ENCODE measurements at regions not wholly inside any gene's neighbourhood (a gene's known extent, or its start where the extent isn't known, plus 50 kb on each side); places are given as distances from the start of the nearest gene placed in this dataset.

DNA sequence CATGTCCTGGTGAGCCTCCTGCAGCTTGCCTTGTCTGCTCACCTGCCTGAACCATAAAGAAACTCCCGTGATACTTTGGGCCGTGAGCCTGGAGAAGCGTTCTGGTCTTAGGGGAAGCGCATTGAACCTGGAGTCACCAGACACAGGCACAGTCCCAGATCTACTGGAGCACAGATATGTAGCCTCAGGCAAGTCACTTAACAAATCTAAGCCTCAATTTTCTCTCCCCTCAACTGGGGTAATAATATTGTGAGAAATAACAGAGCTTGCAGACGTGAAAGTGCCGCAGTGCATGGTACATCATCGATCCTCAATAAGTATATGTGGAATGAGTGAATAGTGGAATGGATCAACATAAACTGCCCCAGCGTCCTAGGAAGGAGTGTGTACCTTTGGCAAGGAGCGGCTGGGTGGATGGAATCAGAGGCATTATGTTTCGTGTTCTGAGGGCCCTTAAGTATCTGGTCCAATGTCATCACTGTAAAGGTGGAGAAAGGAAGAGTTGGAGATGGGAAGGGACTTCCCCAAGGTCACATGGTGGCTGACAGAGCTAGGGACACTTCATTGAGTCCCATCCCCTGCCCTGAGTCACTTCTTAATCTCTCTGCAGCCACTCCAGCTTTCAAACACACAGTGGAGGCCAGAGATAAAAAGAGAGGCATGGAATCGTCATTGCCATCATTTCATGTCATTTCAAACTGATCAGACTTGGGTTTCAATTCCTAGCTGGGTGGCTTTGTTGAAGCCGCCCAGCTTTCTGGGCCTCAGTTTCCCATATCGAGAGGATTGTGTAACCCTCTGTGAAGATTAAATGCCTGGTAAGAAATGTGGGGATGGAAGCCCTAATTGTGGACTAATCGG, 172.4 kb downstream of the DDX1 start:
- no peaks in the 10 kb centered on the region for H3K9me3 ChIP-seq
- no peak for ATAC-seq
- H3K36me3 ChIP-seq: no peaks in the 10 kb centered on the region
- no peaks in the 10 kb centered on the region for H3K27me3 ChIP-seq
- H3K27ac ChIP-seq: no peak overlapping the region
- H3K4me3 ChIP-seq: no peak overlapping the region
- intact Hi-C loops (cut with DNase I): no loop called here
- DNase-seq: no peak
- peaks cover 5% of the 10 kb centered on the region for H3K4me1 ChIP-seq
- TF ChIP-seq, protein P1, sequence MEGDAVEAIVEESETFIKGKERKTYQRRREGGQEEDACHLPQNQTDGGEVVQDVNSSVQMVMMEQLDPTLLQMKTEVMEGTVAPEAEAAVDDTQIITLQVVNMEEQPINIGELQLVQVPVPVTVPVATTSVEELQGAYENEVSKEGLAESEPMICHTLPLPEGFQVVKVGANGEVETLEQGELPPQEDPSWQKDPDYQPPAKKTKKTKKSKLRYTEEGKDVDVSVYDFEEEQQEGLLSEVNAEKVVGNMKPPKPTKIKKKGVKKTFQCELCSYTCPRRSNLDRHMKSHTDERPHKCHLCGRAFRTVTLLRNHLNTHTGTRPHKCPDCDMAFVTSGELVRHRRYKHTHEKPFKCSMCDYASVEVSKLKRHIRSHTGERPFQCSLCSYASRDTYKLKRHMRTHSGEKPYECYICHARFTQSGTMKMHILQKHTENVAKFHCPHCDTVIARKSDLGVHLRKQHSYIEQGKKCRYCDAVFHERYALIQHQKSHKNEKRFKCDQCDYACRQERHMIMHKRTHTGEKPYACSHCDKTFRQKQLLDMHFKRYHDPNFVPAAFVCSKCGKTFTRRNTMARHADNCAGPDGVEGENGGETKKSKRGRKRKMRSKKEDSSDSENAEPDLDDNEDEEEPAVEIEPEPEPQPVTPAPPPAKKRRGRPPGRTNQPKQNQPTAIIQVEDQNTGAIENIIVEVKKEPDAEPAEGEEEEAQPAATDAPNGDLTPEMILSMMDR (IDR thresholded peaks at IDR 0.05): no peak

DNA sequence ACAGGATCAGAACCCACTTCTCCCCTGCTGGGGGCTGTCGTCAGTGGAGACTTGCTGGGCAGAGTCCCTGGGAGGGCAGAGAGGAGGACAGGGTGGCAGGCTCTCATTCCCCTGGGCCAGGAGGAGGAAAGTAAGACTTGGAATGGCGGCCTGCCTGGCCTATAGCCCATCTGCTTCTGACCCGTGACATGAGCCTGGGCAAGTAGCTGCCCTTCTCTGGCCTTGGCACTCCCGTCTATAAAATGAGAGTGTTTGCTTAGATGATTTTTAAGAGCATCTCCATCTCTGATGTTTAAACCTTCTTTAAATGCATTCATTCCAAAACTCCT, 173.0 kb downstream of the DDX1 start:
- Histone ChIP-seq H3K4me3 (no peak overlapping the region), H3K36me3 (no peaks in the 10 kb centered on the region), H3K4me1 (peaks cover 5% of the 10 kb centered on the region), H3K27ac (no peak overlapping the region), H3K27me3 (no peaks in the 10 kb centered on the region), H3K9me3 (no peaks in the 10 kb centered on the region)
- ATAC-seq (no peak), DNase-seq (no peak)
- intact Hi-C loops (cut with DNase I): no loop called here
- TF ChIP-seq, protein P1 (IDR thresholded peaks at IDR 0.05): no peak

DNA sequence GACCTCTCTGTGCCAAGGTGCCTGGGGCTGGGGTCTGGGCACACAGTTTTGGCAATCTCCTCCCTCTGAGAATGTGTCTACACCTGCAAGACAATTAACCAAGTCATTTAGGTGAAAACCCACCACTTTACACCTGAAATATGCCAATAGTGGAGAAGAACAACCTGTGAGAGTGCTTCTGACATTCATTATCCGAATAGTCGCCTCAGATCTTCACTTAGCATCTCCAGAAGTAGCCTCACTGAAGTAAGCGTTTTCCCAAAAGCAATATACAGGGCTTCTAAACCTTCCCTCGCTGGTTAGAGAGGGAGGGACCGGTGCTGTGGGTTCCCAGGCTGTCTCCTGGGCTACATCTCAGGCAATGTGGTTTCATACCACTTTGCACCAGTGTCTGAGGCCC, 173.5 kb downstream of the DDX1 start:
- intact Hi-C loops (cut with DNase I): no loop called here
- Histone ChIP-seq H3K4me3 (no peak overlapping the region), H3K27ac (no peak overlapping the region), H3K9me3 (no peaks in the 10 kb centered on the region), H3K27me3 (no peaks in the 10 kb centered on the region), H3K4me1 (peaks cover 3% of the 10 kb centered on the region), H3K36me3 (no peaks in the 10 kb centered on the region)
- DNase-seq: no peak
- TF ChIP-seq, protein P1 (IDR thresholded peaks at IDR 0.05): no peak
- no peak for ATAC-seq

DNA sequence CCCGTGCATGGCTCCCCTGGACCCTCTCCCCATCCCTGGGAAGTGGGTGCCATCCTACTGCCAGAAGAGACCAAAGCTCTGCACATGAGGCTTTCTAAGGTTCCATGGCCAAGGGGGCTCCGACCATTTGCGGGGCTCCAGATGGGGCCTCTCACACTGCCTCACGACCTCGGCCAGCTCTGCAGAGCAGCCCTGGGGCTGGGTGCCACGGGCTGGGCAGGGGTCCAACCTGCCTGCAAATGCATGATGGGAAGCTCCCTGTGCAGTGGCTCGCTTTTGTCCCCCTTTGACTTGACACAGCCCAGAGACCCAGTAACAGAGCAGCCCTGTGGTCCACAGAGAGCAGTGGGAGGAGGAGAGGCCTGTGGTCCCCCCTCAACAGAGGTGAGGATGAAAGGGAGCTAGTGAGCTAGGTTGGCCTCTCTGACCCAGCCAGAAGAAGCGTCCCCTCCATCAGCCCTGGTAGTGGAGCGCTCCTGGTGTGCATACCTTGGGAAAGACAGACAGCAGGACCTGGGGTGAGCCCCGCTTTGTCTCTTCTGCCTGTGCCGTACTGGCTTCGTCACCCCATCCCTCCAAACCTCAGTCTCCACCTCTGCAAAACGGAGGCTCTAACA, 174.1 kb downstream of the DDX1 start:
- no peaks in the 10 kb centered on the region for H3K36me3 ChIP-seq
- no peak for ATAC-seq
- no peak for DNase-seq
- TF ChIP-seq, protein P1 (IDR thresholded peaks at IDR 0.05): no peak
- H3K4me1 ChIP-seq: no peaks in the 10 kb centered on the region
- no peak overlapping the region for H3K4me3 ChIP-seq
- intact Hi-C loops (cut with DNase I): no loop called here
- H3K9me3 ChIP-seq: no peaks in the 10 kb centered on the region
- H3K27me3 ChIP-seq: no peaks in the 10 kb centered on the region
- no peak overlapping the region for H3K27ac ChIP-seq

DNA sequence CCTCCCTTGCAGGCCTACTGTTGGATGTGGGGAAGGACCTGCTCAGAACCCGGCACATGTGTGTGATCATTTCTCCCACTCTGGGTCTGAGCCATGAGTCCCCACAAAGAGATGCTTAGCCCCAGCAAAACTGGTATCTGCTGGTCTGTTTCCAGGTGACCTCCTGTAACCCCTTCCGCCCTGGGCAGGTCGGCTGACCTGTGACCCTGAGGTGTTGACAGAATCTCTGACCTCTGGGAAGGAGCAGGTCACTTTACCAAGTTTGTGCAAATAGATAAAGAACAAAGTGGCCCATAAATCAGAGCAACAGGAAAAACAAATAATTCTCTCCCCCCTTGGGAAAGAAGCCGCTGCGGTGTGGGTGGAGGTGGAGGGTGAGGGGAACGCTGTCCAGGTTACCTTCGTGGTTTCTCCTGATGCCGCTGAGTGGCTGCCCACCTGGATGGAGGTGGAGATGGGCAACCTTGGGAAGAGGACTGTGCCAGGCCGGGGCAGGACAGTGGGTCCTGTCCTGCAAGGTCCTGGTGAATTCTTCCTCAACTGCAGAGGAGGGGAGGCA, 174.0 kb upstream of the MYCN start:
- no peak for DNase-seq
- Histone ChIP-seq H3K4me3 (no peak overlapping the region), H3K27ac (no peak overlapping the region), H3K9me3 (no peaks in the 10 kb centered on the region), H3K4me1 (no peaks in the 10 kb centered on the region), H3K36me3 (no peaks in the 10 kb centered on the region), H3K27me3 (no peaks in the 10 kb centered on the region)
- ATAC-seq: no peak
- TF ChIP-seq, protein P1 (IDR thresholded peaks at IDR 0.05): no peak
- intact Hi-C loops (cut with DNase I): no loop called here

Data from upper lobe of right lung (tissue), 1 donor.